WTC11 (cell line): ENCODE measurements at regions not wholly inside any gene's neighbourhood (a gene's known extent, or its start where the extent isn't known, plus 50 kb on each side); places are given as distances from the start of the nearest gene placed in this dataset.

Source experiments
- ATAC-seq: fragments of 200-7000 bp; cut with Tn5 transposase; 2 replicates; pipeline ENCODE4 v1.10.0; 2021; ENCODE audit warnings: mild to moderate bottlenecking, moderate library complexity
- CTCF ChIA-PET: fragments of 300-600 bp; sonication (Branson Sonifier 250); formaldehyde crosslinking; loops from one replicate; lab custom pipeline; 2021; ENCODE audit warnings: antibody characterized with exemption; lab: Charles Lee
- POLR2A ChIA-PET: fragments of 350-600 bp; sonication (Branson Sonifier 250); formaldehyde crosslinking; loops from one replicate; lab custom pipeline; 2021; ENCODE audit warnings: antibody characterized with exemption; lab: Charles Lee
- DNase-seq: peaks from one replicate; pipeline ENCODE4 v3.0.0; 2021; ENCODE audit warnings: low spot score
- H3K27ac Mint-ChIP-seq: 2 replicates; pipeline ENCODE4 v1.8.0; 2021; ENCODE audit warnings: mixed read lengths
- H3K27me3 Mint-ChIP-seq: 2 replicates; pipeline ENCODE4 v1.8.0; 2021; ENCODE audit warnings: low read depth, mild to moderate bottlenecking, moderate library complexity, mixed read lengths
- H3K36me3 Mint-ChIP-seq: 2 replicates; pipeline ENCODE4 v1.8.0; 2021; ENCODE audit warnings: mixed read lengths
- H3K4me1 Mint-ChIP-seq: 2 replicates; pipeline ENCODE4 v1.8.0; 2022; ENCODE audit warnings: mixed read lengths
- H3K4me3 Mint-ChIP-seq: 2 replicates; pipeline ENCODE4 v1.8.0; 2021; ENCODE audit warnings: mild to moderate bottlenecking, moderate library complexity, mixed read lengths
- H3K9me3 Mint-ChIP-seq: 2 replicates; pipeline ENCODE4 v1.8.0; 2021; ENCODE audit warnings: mixed read lengths
- FOXP1 ChIP-seq: sonication (generic); formaldehyde crosslinking; IDR thresholded peaks from 2 replicates; pipeline ENCODE4 v1.8.0; 2022; ENCODE audit warnings: missing genetic modification reagents, mild to moderate bottlenecking, moderate library complexity, borderline replicate concordance
- NR3C1 ChIP-seq: sonication (generic); formaldehyde crosslinking; conservative IDR thresholded peaks from 2 replicates; pipeline ENCODE4 v1.8.1; 2023; ENCODE audit warnings: low read depth, mild to moderate bottlenecking, missing genetic modification reagents
- PRRX2 ChIP-seq: fragments of 250-450 bp; sonication (Bioruptor Pico); IDR thresholded peaks from 2 replicates; pipeline ENCODE4 v1.8.0; 2021; ENCODE audit warnings: mild to moderate bottlenecking
- RORB ChIP-seq: fragments of 250-450 bp; sonication (Bioruptor Pico); IDR thresholded peaks from 2 replicates; pipeline ENCODE4 v1.9.0; 2021; ENCODE audit warnings: mild to moderate bottlenecking
- TCF7 ChIP-seq: sonication (generic); formaldehyde crosslinking; IDR thresholded peaks from 2 replicates; pipeline ENCODE4 v1.8.0; 2022; ENCODE audit warnings: mild to moderate bottlenecking, low read depth, missing genetic modification reagents, moderate library complexity
- ZNF416 ChIP-seq: fragments of 250-450 bp; sonication (Bioruptor Pico); IDR thresholded peaks from 2 replicates; pipeline ENCODE4 v1.9.0; 2021; ENCODE audit warnings: mild to moderate bottlenecking, inconsistent platforms
- TF ChIP-seq, protein P1 (sequence below): sonication (generic); formaldehyde crosslinking; IDR thresholded peaks from 2 replicates; pipeline ENCODE4 v1.8.0; 2023; ENCODE audit warnings: missing genetic modification reagents, mild to moderate bottlenecking, borderline replicate concordance
- TF ChIP-seq, protein P2 (sequence below): sonication (generic); formaldehyde crosslinking; IDR thresholded peaks from 2 replicates; pipeline ENCODE4 v1.8.1; 2023; ENCODE audit warnings: mild to moderate bottlenecking, missing genetic modification reagents, moderate library complexity
- TF ChIP-seq, protein P3 (sequence below): sonication (generic); formaldehyde crosslinking; IDR thresholded peaks from 2 replicates; pipeline ENCODE4 v1.8.1; 2023; ENCODE audit warnings: mild to moderate bottlenecking, missing genetic modification reagents, borderline replicate concordance
- TF ChIP-seq, protein P4 (sequence below): sonication (generic); formaldehyde crosslinking; IDR thresholded peaks from 2 replicates; pipeline ENCODE4 v1.8.1; 2022; ENCODE audit warnings: missing genetic modification reagents, borderline replicate concordance

DNA sequence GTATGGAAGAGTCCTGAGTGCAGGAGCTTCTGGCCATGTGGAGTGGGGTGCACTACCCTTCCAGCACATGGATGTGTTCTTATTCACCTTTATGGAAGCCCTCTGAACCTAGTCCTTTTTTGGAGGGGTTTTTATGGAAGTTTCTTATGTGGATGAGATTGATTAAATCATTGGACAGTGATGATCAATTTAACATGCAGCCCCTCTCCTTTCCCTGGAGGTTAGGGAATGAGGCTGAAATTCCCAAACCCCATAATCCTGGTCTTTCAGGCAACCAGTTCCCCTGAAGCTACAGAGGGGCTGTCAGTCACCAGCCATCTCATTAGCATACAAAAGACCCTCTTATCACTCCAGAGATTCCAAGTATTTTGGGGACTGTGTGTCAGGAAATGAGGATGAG lies 183.9 kb upstream of the MAP3K7 start (continued):
- TF ChIP-seq, protein P1, sequence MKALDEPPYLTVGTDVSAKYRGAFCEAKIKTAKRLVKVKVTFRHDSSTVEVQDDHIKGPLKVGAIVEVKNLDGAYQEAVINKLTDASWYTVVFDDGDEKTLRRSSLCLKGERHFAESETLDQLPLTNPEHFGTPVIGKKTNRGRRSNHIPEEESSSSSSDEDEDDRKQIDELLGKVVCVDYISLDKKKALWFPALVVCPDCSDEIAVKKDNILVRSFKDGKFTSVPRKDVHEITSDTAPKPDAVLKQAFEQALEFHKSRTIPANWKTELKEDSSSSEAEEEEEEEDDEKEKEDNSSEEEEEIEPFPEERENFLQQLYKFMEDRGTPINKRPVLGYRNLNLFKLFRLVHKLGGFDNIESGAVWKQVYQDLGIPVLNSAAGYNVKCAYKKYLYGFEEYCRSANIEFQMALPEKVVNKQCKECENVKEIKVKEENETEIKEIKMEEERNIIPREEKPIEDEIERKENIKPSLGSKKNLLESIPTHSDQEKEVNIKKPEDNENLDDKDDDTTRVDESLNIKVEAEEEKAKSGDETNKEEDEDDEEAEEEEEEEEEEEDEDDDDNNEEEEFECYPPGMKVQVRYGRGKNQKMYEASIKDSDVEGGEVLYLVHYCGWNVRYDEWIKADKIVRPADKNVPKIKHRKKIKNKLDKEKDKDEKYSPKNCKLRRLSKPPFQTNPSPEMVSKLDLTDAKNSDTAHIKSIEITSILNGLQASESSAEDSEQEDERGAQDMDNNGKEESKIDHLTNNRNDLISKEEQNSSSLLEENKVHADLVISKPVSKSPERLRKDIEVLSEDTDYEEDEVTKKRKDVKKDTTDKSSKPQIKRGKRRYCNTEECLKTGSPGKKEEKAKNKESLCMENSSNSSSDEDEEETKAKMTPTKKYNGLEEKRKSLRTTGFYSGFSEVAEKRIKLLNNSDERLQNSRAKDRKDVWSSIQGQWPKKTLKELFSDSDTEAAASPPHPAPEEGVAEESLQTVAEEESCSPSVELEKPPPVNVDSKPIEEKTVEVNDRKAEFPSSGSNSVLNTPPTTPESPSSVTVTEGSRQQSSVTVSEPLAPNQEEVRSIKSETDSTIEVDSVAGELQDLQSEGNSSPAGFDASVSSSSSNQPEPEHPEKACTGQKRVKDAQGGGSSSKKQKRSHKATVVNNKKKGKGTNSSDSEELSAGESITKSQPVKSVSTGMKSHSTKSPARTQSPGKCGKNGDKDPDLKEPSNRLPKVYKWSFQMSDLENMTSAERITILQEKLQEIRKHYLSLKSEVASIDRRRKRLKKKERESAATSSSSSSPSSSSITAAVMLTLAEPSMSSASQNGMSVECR (CRISPR knock-in tag), result no peak
- no peak for TF ChIP-seq NR3C1 (CRISPR knock-in tag)
- TF ChIP-seq PRRX2 (CRISPR knock-in tag), result no peak

DNA sequence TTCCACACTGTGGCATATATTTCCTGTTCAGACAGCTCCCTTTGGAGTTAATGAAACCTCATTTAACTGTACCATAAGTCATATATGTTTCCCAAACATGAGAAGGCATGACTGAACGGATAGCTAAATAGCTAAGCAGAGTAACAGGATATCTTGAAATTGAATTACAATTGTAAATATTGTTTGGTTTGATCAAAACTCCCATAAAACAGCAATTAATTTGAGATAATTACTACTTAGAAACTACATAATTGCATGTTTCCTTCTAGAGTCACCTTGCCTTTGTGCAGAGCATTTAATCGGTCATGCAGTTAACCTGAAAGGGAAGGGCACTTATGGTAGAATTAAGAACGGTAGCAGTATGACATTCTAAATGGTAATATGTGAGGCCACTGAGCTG lies 179.0 kb upstream of the MAP3K7 start:
- DNase-seq (no peak), ATAC-seq (no peak)
- TF ChIP-seq, protein P2, sequence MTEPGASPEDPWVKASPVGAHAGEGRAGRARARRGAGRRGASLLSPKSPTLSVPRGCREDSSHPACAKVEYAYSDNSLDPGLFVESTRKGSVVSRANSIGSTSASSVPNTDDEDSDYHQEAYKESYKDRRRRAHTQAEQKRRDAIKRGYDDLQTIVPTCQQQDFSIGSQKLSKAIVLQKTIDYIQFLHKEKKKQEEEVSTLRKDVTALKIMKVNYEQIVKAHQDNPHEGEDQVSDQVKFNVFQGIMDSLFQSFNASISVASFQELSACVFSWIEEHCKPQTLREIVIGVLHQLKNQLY (CRISPR knock-in tag), result no peak
- TF ChIP-seq, protein P1 (CRISPR knock-in tag), result no peak
- TF ChIP-seq ZNF416 (no peak), FOXP1 (CRISPR knock-in tag) (no peak), RORB (CRISPR knock-in tag) (no peak), TCF7 (CRISPR knock-in tag) (no peak)
- TF ChIP-seq, protein P3, sequence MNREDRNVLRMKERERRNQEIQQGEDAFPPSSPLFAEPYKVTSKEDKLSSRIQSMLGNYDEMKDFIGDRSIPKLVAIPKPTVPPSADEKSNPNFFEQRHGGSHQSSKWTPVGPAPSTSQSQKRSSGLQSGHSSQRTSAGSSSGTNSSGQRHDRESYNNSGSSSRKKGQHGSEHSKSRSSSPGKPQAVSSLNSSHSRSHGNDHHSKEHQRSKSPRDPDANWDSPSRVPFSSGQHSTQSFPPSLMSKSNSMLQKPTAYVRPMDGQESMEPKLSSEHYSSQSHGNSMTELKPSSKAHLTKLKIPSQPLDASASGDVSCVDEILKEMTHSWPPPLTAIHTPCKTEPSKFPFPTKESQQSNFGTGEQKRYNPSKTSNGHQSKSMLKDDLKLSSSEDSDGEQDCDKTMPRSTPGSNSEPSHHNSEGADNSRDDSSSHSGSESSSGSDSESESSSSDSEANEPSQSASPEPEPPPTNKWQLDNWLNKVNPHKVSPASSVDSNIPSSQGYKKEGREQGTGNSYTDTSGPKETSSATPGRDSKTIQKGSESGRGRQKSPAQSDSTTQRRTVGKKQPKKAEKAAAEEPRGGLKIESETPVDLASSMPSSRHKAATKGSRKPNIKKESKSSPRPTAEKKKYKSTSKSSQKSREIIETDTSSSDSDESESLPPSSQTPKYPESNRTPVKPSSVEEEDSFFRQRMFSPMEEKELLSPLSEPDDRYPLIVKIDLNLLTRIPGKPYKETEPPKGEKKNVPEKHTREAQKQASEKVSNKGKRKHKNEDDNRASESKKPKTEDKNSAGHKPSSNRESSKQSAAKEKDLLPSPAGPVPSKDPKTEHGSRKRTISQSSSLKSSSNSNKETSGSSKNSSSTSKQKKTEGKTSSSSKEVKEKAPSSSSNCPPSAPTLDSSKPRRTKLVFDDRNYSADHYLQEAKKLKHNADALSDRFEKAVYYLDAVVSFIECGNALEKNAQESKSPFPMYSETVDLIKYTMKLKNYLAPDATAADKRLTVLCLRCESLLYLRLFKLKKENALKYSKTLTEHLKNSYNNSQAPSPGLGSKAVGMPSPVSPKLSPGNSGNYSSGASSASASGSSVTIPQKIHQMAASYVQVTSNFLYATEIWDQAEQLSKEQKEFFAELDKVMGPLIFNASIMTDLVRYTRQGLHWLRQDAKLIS (CRISPR knock-in tag), result no peak
- TF ChIP-seq, protein P4, sequence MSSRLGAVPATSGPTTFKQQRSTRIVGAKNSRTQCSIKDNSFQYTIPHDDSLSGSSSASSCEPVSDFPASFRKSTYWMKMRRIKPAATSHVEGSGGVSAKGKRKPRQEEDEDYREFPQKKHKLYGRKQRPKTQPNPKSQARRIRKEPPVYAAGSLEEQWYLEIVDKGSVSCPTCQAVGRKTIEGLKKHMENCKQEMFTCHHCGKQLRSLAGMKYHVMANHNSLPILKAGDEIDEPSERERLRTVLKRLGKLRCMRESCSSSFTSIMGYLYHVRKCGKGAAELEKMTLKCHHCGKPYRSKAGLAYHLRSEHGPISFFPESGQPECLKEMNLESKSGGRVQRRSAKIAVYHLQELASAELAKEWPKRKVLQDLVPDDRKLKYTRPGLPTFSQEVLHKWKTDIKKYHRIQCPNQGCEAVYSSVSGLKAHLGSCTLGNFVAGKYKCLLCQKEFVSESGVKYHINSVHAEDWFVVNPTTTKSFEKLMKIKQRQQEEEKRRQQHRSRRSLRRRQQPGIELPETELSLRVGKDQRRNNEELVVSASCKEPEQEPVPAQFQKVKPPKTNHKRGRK (CRISPR knock-in tag), result no peak
- ChIA-PET POLR2A (no interaction called here), CTCF (no interaction called here)
- H3K4me1 Mint-ChIP-seq, result peaks cover 8% of the 10 kb centered on the region
- no peaks in the 10 kb centered on the region for H3K27me3 Mint-ChIP-seq
- no peaks in the 10 kb centered on the region for H3K36me3 Mint-ChIP-seq
- H3K4me3 Mint-ChIP-seq, result no peak overlapping the region
- no peak overlapping the region for H3K27ac Mint-ChIP-seq
- no peaks in the 10 kb centered on the region for H3K9me3 Mint-ChIP-seq
